ENCODE measurements at regions not wholly inside any gene's neighbourhood (a gene's known extent, or its start where the extent isn't known, plus 50 kb on each side); places are given as distances from the start of the nearest gene placed in this dataset.

DNA sequence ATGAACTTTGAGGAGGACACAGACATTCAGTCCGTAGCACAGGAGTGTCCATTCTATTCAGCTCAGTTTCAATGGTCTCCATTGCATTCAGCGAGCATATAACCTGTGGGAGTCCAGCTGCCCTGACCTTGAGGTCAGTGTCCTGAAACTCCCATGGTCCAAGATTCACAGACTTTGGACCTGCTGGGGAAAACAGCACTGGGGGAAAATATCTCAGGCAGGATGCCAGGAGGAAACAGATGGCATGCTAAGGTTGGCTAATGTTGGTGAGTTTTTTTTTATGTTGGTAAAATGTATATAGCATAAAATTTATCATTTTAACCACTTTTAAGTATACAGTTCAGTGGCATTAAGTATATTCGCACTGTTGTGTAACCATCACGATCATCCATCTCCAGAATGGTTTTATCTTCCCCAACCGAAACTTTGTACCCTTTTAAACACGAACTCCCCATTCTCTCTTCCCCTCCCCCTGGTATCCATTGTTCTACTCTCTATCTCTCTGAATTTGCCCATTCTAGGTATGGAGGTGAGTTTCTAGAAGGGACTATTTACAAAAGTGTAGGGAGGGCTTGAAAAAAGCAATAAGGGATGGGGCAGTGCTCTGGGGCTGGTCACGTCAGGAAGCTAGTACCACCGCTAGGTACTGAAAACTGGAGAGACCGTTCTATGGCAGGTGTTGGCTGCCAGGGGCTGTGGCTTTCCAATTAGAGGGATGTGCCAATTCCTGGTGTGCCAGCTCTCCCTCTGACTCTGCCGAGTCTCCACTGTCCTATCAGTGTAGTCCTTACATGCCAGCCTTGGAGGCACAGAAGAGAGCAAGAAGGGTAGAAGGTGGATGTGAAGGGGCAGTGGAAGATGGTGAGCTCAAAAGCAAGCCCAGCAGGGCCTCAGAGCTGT is 85.3 kb downstream of the FOXD2 start:
- Histone ChIP-seq H3K9ac (ENCODE audit: low read length in 2 of 2) (no peak overlapping the region), H3K4me1 (ENCODE audit: control insufficient read depth, insufficient read depth, low read length) (no peaks in the 10 kb centered on the region), H3K9me3 (ENCODE audit: control insufficient read depth in 2 of 2, low read length in 2 of 2) (peaks cover 0 to 2% of the 10 kb centered on the region in 2 donors), H3K27me3 (ENCODE audit: control insufficient read depth in 1 of 2, insufficient read depth in 2 of 2, low read length in 2 of 2) (peaks cover 4 to 7% of the 10 kb centered on the region in 2 donors), H3K27ac (ENCODE audit: low read length) (no peak overlapping the region), H3K4me3 (ENCODE audit: low read length in 2 of 2) (no peak overlapping the region), H3K36me3 (ENCODE audit: control insufficient read depth in 2 of 2, insufficient read depth in 2 of 2, low read length in 2 of 2) (no peaks in the 10 kb centered on the region)

DNA sequence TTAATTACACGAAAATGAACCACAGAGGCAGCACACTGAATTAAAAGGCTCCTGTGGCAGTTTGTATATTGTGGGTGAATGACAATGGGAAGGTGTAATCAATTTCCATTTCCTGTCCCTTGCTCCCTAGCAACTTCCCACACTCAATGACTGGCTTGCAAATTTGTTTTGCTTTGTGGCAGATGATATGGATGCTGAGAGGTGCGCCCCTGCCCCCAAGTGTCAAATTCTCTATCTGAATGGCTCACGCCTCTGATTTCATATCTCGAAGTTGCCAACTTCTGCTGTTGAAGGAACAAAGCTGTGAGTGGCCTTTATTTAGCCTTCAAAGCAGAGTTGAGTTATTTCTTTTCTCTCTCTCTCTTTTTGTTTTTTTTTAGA is 86.0 kb downstream of the FOXD2 start:
- no peaks in the 10 kb centered on the region for H3K36me3 ChIP-seq (ENCODE audit: control insufficient read depth in 2 of 2, insufficient read depth in 2 of 2, low read length in 2 of 2)
- no peak overlapping the region for H3K9ac ChIP-seq (ENCODE audit: low read length in 2 of 2)
- no peaks in the 10 kb centered on the region for H3K4me1 ChIP-seq (ENCODE audit: control insufficient read depth, insufficient read depth, low read length)
- no peak overlapping the region for H3K4me3 ChIP-seq (ENCODE audit: low read length in 2 of 2)
- H3K9me3 ChIP-seq (ENCODE audit: control insufficient read depth in 2 of 2, low read length in 2 of 2): peaks cover 2% of the 10 kb centered on the region in 2 donors
- peaks cover 4 to 7% of the 10 kb centered on the region in 2 donors for H3K27me3 ChIP-seq (ENCODE audit: control insufficient read depth in 1 of 2, insufficient read depth in 2 of 2, low read length in 2 of 2)
- no peak overlapping the region for H3K27ac ChIP-seq (ENCODE audit: low read length)

DNA sequence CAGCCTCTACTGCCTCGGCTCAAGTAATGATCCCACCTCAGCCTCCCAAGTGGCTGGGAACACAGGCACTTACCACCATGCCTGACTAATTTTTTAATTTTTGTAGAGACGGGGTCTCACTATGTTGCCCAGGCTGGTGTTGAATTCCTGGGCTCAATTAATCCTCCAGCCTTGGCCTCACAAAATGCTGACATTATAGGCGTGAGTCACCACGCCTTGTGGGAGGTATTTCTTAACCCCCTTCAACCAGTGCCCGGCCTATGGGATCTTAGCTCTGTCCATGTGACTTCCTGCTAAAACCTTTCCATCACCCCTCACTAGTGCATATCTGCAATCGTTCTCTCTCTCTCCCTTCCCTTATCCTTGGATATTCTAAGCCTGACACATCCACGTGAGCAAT is 86.4 kb downstream of the FOXD2 start:
- Histone ChIP-seq H3K9me3 (ENCODE audit: control insufficient read depth in 2 of 2, low read length in 2 of 2) (peaks cover 2 to 7% of the 10 kb centered on the region in 2 donors), H3K4me3 (ENCODE audit: low read length in 2 of 2) (no peak overlapping the region), H3K4me1 (ENCODE audit: control insufficient read depth, insufficient read depth, low read length) (no peaks in the 10 kb centered on the region), H3K9ac (ENCODE audit: low read length in 2 of 2) (no peak overlapping the region), H3K36me3 (ENCODE audit: control insufficient read depth in 2 of 2, insufficient read depth in 2 of 2, low read length in 2 of 2) (no peaks in the 10 kb centered on the region), H3K27ac (ENCODE audit: low read length) (no peak overlapping the region), H3K27me3 (ENCODE audit: control insufficient read depth in 1 of 2, insufficient read depth in 2 of 2, low read length in 2 of 2) (peaks cover 4 to 7% of the 10 kb centered on the region in 2 donors)

DNA sequence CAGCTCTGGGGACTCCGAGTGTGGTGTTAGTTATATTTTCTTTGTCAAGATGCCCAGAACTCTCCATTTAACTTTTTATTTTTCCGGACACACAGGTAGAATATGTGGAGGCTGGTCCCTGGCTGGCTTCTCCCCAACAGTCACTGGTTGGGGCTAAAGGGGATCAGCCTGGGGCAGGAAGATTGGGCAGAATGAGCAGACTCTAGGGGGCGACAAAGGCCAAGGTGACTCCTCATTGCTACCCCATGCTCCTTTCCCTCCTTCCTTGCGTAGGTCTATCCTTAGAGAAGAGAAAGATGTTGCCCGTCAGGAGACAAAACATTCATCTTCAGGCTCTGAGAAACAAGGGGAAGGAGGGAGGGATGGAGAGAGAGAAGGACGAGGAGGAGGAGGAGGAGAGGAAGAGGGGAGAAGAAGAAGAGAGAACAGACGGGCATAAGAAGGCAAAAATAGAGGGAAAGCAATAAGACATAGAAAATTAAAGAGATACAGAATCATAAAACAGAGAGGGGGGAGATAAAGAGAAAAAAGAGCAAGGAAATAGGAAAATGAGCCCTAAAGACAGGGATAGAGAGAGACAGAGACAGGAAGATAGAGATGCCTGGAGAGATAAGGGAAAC is 89.9 kb downstream of the FOXD2 start:
- H3K27ac ChIP-seq (ENCODE audit: low read length): no peak overlapping the region
- H3K36me3 ChIP-seq (ENCODE audit: control insufficient read depth in 2 of 2, insufficient read depth in 2 of 2, low read length in 2 of 2): no peaks in the 10 kb centered on the region
- peaks cover 2% of the 10 kb centered on the region for H3K4me1 ChIP-seq (ENCODE audit: control insufficient read depth, insufficient read depth, low read length)
- H3K4me3 ChIP-seq (ENCODE audit: low read length in 2 of 2): no peak overlapping the region
- H3K9me3 ChIP-seq (ENCODE audit: control insufficient read depth in 2 of 2, low read length in 2 of 2): peaks cover 6 to 7% of the 10 kb centered on the region in 2 donors
- H3K27me3 ChIP-seq (ENCODE audit: control insufficient read depth in 1 of 2, insufficient read depth in 2 of 2, low read length in 2 of 2): peaks cover 4 to 14% of the 10 kb centered on the region in 2 donors
- H3K9ac ChIP-seq (ENCODE audit: low read length in 2 of 2): no peak overlapping the region

DNA sequence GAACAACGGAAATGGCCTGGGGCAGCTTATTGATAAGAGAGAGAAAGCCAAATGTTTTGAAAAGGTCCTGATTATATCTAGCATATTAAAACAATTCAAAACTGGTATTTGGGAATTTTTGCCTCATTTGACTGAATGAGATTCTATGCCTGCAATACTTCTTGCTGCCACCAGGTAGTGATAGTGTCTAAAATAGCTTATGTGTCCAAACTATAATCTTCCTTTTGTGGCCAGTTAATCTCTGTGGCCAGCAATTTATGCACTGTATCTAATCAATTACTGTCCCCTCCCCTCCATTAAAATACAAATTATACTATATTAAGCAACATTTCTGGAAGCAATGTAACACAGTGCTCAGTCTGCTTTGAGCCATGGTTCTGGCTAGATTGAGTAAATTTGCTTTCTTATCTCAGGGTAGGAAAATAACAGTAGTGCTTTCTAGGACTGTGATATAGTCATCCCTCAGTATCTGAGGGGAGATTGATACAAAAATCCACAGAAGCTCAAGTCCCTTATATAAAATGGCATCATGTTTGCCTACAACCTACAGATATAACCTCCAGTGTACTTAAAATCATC is 91.8 kb downstream of the FOXD2 start:
- no peak overlapping the region for H3K4me3 ChIP-seq (ENCODE audit: low read length in 2 of 2)
- H3K4me1 ChIP-seq (ENCODE audit: control insufficient read depth, insufficient read depth, low read length): peaks cover 8% of the 10 kb centered on the region
- H3K9ac ChIP-seq (ENCODE audit: low read length in 2 of 2): no peak overlapping the region
- H3K27me3 ChIP-seq (ENCODE audit: control insufficient read depth in 1 of 2, insufficient read depth in 2 of 2, low read length in 2 of 2): peaks cover 4 to 9% of the 10 kb centered on the region in 2 donors
- no peaks in the 10 kb centered on the region for H3K36me3 ChIP-seq (ENCODE audit: control insufficient read depth in 2 of 2, insufficient read depth in 2 of 2, low read length in 2 of 2)
- H3K27ac ChIP-seq (ENCODE audit: low read length): no peak overlapping the region
- peaks cover 6 to 7% of the 10 kb centered on the region in 2 donors for H3K9me3 ChIP-seq (ENCODE audit: control insufficient read depth in 2 of 2, low read length in 2 of 2)

DNA sequence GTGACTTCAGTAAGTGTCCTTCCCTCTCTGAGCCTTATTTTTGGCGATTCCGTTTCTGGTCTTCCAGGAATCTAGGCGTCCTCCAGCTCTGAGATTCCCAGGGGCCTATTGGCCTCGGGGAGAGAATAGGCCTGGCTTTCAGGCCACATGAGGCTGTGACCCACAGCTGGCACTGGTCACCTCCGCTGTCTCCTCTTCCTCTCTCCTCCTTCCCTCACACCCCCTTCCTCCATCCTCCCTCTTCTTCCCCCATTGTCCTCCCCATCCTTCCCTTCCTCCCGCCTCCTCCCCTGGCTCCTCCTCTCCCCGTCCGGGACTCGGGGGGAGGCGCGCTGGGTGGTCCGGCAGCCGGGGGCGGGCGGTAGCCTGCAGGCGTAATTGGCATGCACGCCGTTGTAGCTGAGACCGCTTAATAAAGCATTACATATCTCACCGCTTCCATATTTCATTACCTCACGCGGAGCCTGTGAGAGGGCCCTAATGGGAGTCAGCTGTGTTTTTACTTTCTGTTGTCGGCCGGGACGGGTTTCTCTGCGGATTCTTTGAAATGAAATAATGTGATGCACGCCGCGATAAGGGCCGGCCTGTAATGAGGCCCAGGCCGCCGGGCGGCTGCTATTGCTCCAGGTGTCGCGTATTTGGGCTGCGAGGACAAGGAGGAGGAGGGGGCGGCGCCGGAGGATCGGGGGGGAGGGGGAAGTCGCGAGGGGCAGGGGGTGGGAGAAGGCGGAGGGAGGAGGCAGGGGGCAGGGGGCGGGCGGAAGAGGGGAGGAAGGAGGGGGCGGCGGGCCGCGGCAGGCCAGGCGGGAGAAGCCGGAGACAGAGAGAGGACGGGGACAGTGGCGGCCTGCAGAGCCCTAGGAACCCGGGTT is 95.3 kb downstream of the FOXD2 start:
- H3K9ac ChIP-seq (ENCODE audit: low read length in 2 of 2): peak overlapping the region; percentile 10 to 58
- H3K27ac ChIP-seq (ENCODE audit: low read length): no peak overlapping the region
- H3K27me3 ChIP-seq (ENCODE audit: control insufficient read depth in 1 of 2, insufficient read depth in 2 of 2, low read length in 2 of 2): peaks cover 2 to 9% of the 10 kb centered on the region in 2 donors
- peaks cover 8% of the 10 kb centered on the region for H3K4me1 ChIP-seq (ENCODE audit: control insufficient read depth, insufficient read depth, low read length)
- no peaks in the 10 kb centered on the region for H3K36me3 ChIP-seq (ENCODE audit: control insufficient read depth in 2 of 2, insufficient read depth in 2 of 2, low read length in 2 of 2)
- peaks cover 4 to 7% of the 10 kb centered on the region in 2 donors for H3K9me3 ChIP-seq (ENCODE audit: control insufficient read depth in 2 of 2, low read length in 2 of 2)
- peak overlapping the region; percentile 55 to 75 for H3K4me3 ChIP-seq (ENCODE audit: low read length in 2 of 2)

DNA sequence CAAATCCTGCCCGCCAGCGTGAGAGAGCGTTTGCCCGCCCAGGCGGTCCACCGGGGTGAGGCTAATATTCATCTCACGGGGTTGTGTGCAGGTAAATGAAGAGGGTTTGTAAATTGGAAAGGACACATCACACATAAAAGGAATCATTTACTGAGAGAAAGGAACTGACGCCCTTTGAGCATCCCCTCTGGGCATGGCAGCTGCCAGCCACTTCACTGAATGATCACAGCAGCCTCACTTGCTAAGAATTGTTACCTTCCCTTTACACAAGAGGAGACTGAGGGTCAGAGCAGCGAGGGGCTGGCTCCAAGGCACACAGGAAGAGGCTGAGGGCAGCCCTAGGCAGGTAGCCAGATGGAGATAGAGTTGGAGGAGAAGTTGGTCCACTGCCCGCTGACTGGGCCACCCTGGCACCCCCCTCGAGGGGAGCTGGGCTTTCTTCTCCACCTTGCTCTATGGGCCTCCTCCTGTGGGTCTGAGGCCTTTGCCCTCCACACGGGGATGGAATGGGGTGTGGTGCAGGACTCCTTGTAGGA is 96.0 kb downstream of the FOXD2 start:
- Histone ChIP-seq H3K9me3 (ENCODE audit: control insufficient read depth in 2 of 2, low read length in 2 of 2) (peaks cover 4% of the 10 kb centered on the region in 2 donors), H3K36me3 (ENCODE audit: control insufficient read depth in 2 of 2, insufficient read depth in 2 of 2, low read length in 2 of 2) (no peaks in the 10 kb centered on the region), H3K4me1 (ENCODE audit: control insufficient read depth, insufficient read depth, low read length) (peaks cover 8% of the 10 kb centered on the region), H3K27ac (ENCODE audit: low read length) (no peak overlapping the region), H3K27me3 (ENCODE audit: control insufficient read depth in 1 of 2, insufficient read depth in 2 of 2, low read length in 2 of 2) (peaks cover 2 to 9% of the 10 kb centered on the region in 2 donors), H3K4me3 (ENCODE audit: low read length in 2 of 2) (peak overlapping the region in 1 of 2 donors; percentile 15), H3K9ac (ENCODE audit: low read length in 2 of 2) (no peak overlapping the region)

DNA sequence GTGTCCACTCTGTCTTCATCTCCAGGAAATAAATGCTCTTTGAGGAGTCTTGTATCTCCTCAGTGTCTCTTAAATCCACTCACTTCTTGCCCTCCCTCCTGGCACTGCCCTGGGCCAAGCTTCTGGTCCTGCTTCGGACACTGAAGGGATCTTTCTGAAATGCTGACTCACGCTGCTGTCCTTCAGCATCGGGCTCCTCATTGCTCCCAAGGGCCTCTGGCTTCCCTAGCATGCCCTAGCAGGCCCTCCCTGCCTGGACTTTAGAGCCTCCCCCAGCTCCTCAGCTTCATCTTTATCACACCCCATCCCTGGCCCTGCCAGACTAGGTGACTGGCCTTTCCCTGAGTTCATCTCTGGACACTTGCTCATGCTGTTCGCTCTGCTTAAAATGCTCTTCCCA is 96.6 kb downstream of the FOXD2 start:
- Histone ChIP-seq H3K36me3 (ENCODE audit: control insufficient read depth in 2 of 2, insufficient read depth in 2 of 2, low read length in 2 of 2) (no peaks in the 10 kb centered on the region), H3K27ac (ENCODE audit: low read length) (no peak overlapping the region), H3K9me3 (ENCODE audit: control insufficient read depth in 2 of 2, low read length in 2 of 2) (peaks cover 0 to 4% of the 10 kb centered on the region in 2 donors), H3K4me3 (ENCODE audit: low read length in 2 of 2) (no peak overlapping the region), H3K27me3 (ENCODE audit: control insufficient read depth in 1 of 2, insufficient read depth in 2 of 2, low read length in 2 of 2) (peaks cover 2 to 8% of the 10 kb centered on the region in 2 donors), H3K4me1 (ENCODE audit: control insufficient read depth, insufficient read depth, low read length) (peaks cover 8% of the 10 kb centered on the region), H3K9ac (ENCODE audit: low read length in 2 of 2) (no peak overlapping the region)

DNA sequence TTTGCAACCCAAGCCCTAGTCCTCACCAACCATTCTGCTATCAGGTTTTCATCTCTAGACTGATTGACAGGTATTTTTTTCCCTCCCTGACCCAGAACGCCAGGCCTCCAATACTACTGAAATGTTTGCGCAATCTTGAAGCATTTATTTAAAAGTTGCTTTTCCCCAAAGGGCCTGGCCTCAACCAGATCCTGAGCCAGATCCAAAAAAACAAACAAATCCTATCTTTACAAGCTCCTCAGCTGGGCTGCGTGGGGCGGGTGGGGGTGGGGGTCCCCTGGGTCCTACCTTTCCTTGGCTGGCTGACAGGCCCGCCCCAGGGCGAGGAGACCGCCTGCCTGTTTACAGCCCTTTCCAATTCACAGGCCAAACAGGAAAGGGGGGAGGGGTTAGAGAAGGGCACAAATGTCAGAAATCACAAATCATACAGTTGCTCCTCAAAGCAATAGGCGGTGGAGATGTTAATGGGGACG is 98.8 kb downstream of the FOXD2 start:
- H3K9ac ChIP-seq (ENCODE audit: low read length in 2 of 2): no peak overlapping the region
- H3K4me1 ChIP-seq (ENCODE audit: control insufficient read depth, insufficient read depth, low read length): peaks cover 8% of the 10 kb centered on the region
- peaks cover 0 to 4% of the 10 kb centered on the region in 2 donors for H3K9me3 ChIP-seq (ENCODE audit: control insufficient read depth in 2 of 2, low read length in 2 of 2)
- no peak overlapping the region for H3K27ac ChIP-seq (ENCODE audit: low read length)
- peaks cover 0 to 4% of the 10 kb centered on the region in 2 donors for H3K27me3 ChIP-seq (ENCODE audit: control insufficient read depth in 1 of 2, insufficient read depth in 2 of 2, low read length in 2 of 2)
- H3K36me3 ChIP-seq (ENCODE audit: control insufficient read depth in 2 of 2, insufficient read depth in 2 of 2, low read length in 2 of 2): no peaks in the 10 kb centered on the region
- no peak overlapping the region for H3K4me3 ChIP-seq (ENCODE audit: low read length in 2 of 2)

DNA sequence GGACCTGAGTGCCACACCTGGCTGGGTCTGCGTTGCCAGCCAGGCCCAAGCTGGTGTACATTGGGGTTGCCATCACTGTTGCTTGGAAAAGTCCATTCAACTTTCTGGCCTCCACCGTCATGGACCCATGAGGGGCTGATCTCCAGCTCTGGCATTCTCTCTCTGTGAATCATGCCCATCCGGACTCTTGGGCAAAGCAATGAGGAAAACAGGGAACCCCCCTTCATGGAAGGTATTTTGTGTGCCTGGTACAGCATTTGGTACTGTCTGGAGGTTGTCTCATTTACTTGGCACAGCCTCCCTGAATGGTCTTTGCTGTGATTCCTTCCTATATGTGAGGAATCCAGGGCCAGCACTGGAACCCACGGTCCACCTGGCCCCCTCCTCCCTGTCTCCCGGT is 99.4 kb downstream of the FOXD2 start:
- no peaks in the 10 kb centered on the region for H3K36me3 ChIP-seq (ENCODE audit: control insufficient read depth in 2 of 2, insufficient read depth in 2 of 2, low read length in 2 of 2)
- no peak overlapping the region for H3K27ac ChIP-seq (ENCODE audit: low read length)
- peaks cover 8% of the 10 kb centered on the region for H3K4me1 ChIP-seq (ENCODE audit: control insufficient read depth, insufficient read depth, low read length)
- no peak overlapping the region for H3K9ac ChIP-seq (ENCODE audit: low read length in 2 of 2)
- no peak overlapping the region for H3K4me3 ChIP-seq (ENCODE audit: low read length in 2 of 2)
- peaks cover 0 to 4% of the 10 kb centered on the region in 2 donors for H3K9me3 ChIP-seq (ENCODE audit: control insufficient read depth in 2 of 2, low read length in 2 of 2)
- H3K27me3 ChIP-seq (ENCODE audit: control insufficient read depth in 1 of 2, insufficient read depth in 2 of 2, low read length in 2 of 2): peaks cover 0 to 4% of the 10 kb centered on the region in 2 donors
